B cell (primary cell): ENCODE measurements at regions not wholly inside any gene's neighbourhood (a gene's known extent, or its start where the extent isn't known, plus 50 kb on each side); places are given as distances from the start of the nearest gene placed in this dataset.

Experiments
- ATAC-seq: fragments of 200-7000 bp; cut with Tn5 transposase; one replicate; pipeline ENCODE4 v1.10.0; 2021; ENCODE audit warnings: low read depth, mild to moderate bottlenecking, moderate number of reproducible peaks, moderate library complexity
- CTCF ChIA-PET: fragments of 350-600 bp; sonication (Branson Sonifier 250); formaldehyde crosslinking; loops from one replicate; lab custom pipeline; 2021; ENCODE audit warnings: antibody characterized with exemption, inconsistent platforms; lab: Charles Lee
- POLR2A ChIA-PET: fragments of 350-600 bp; sonication (Branson Sonifier 250); formaldehyde crosslinking; loops from one replicate; lab custom pipeline; 2021; ENCODE audit warnings: antibody characterized with exemption; lab: Charles Lee
- DNase-seq: peaks from one replicate; pipeline ENCODE4 v3.0.0; 2013
- H2AFZ ChIP-seq: 2 replicates; pipeline ENCODE4 v1.6.1; 2012; ENCODE audit warnings: mild to moderate bottlenecking, low read depth, low read length; ENCODE audit not compliant: insufficient read depth, poor library complexity, severe bottlenecking
- H3K27ac ChIP-seq, 2 donors: 1 replicate in 1 of 2; 2 replicates in 1 of 2; pipeline ENCODE4 v1.5.1; 2012 to 2013; ENCODE audit warnings: low read length in 2 of 2, mild to moderate bottlenecking in 2 of 2, moderate library complexity in 1 of 2
- H3K27me3 ChIP-seq, 4 experiments: fragments of 200-600 bp in 1 of 4; sonication (generic) in 1 of 4; replicated peaks in 1 of 4; 1 replicate in 2 of 4; 2 replicates in 2 of 4; pipeline versions ENCODE4 v1.6.1 to v1.7.0; 2013 to 2016; ENCODE audit warnings: low read length in 3 of 4, mild to moderate bottlenecking in 2 of 4, mixed read lengths in 1 of 4, moderate library complexity in 1 of 4; ENCODE audit not compliant: insufficient read depth in 4 of 4, control insufficient read depth in 3 of 4; ENCODE audit errors: control extremely low read depth in 1 of 4
- H3K36me3 ChIP-seq, 2 experiments: replicated peaks in 1 of 2; 1 replicate in 1 of 2; 2 replicates in 1 of 2; pipeline versions ENCODE4 v1.6.1 to v1.7.1; 2013; ENCODE audit warnings: low read length in 1 of 2; ENCODE audit not compliant: insufficient read depth in 2 of 2, control insufficient read depth in 1 of 2; ENCODE audit errors: control extremely low read depth in 1 of 2, extremely low read depth in 1 of 2
- H3K4me1 ChIP-seq, 2 donors: fragments of 200-600 bp in 1 of 2; sonication (generic) in 1 of 2; 1 replicate in 1 of 2; 2 replicates in 1 of 2; pipeline versions ENCODE4 v1.5.1 to v1.6.1; 2013 to 2017; ENCODE audit warnings: low read length in 2 of 2; ENCODE audit not compliant: control insufficient read depth in 2 of 2, insufficient read depth in 2 of 2
- H3K4me2 ChIP-seq: replicated peaks from 2 replicates; pipeline ENCODE3; 2012; ENCODE audit warnings: mild to moderate bottlenecking, low read depth, low read length; ENCODE audit not compliant: poor library complexity, severe bottlenecking
- H3K4me3 ChIP-seq, 5 experiments: fragments of 200-600 bp in 1 of 5; sonication (generic) in 1 of 5; 1 replicate in 3 of 5; 2 replicates in 2 of 5; pipeline versions ENCODE4 v1.5.1 to v1.7.0; 2011 to 2016; ENCODE audit warnings: low read length in 4 of 5, mild to moderate bottlenecking in 4 of 5, low read depth in 2 of 5, control low read depth in 1 of 5, moderate library complexity in 1 of 5; ENCODE audit not compliant: insufficient read depth in 1 of 5; ENCODE audit errors: control extremely low read depth in 1 of 5, extremely low read depth in 1 of 5
- H3K79me2 ChIP-seq: fragments of 200-600 bp; sonication (generic); one replicate; pipeline ENCODE4 v1.6.0; 2016; ENCODE audit warnings: low read length; ENCODE audit not compliant: control insufficient read depth, insufficient read depth
- H3K9ac ChIP-seq: fragments of 200-600 bp; sonication (generic); 2 replicates; pipeline ENCODE4 v1.6.1; 2017; ENCODE audit warnings: mild to moderate bottlenecking, low read length, moderate library complexity
- H3K9me3 ChIP-seq, 3 donors: one replicate each; pipeline versions ENCODE4 v1.6.1 to v1.7.1; 2013; ENCODE audit warnings: low read length in 2 of 3; ENCODE audit not compliant: control insufficient read depth in 2 of 3, insufficient read depth in 1 of 3; ENCODE audit errors: control extremely low read depth in 1 of 3
- H4K20me1 ChIP-seq: 2 replicates; pipeline ENCODE4 v1.6.0; 2012; ENCODE audit warnings: mild to moderate bottlenecking, low read length; ENCODE audit not compliant: insufficient read depth, control insufficient read depth, poor library complexity, severe bottlenecking
- H3K27ac Mint-ChIP-seq: one replicate; pipeline ENCODE4 v1.8.0; 2021; ENCODE audit warnings: mixed read lengths
- H3K27me3 Mint-ChIP-seq: one replicate; pipeline ENCODE4 v1.8.0; 2021; ENCODE audit warnings: mixed read lengths
- H3K4me1 Mint-ChIP-seq: one replicate; pipeline ENCODE4 v1.8.0; 2021; ENCODE audit warnings: mixed read lengths
- H3K4me3 Mint-ChIP-seq: one replicate; pipeline ENCODE4 v1.8.0; 2021; ENCODE audit warnings: mixed read lengths
- H3K9me3 Mint-ChIP-seq: one replicate; pipeline ENCODE4 v1.8.0; 2022; ENCODE audit warnings: mixed read lengths; ENCODE audit not compliant: insufficient read depth
- EZH2 ChIP-seq: IDR thresholded peaks from 2 replicates; pipeline ENCODE4 v1.6.1; 2012; ENCODE audit warnings: borderline replicate concordance, low read depth, mild to moderate bottlenecking, moderate library complexity, low read length; ENCODE audit not compliant: insufficient read depth, poor library complexity, severe bottlenecking
- WGBS: methylation state at CpG from one replicate; pipeline ENCODE4 v1.1.5; 2013; ENCODE audit warnings: missing lambda C conversion rate; ENCODE audit not compliant: insufficient coverage; 5-methylcytosine and 5-hydroxymethylcytosine counted together
- intact Hi-C: fragments of 100-400 bp; cut with micrococcal nuclease; formaldehyde crosslinking; loops from one replicate; pipeline ENCODE4 v1.10.0; 2022
- TF ChIP-seq, protein P1 (sequence below): fragments of 200-600 bp; IDR thresholded peaks from one replicate; pipeline ENCODE4 v1.8.0; 2022; ENCODE audit warnings: antibody characterized with exemption, mild to moderate bottlenecking

- ATAC-seq, result no peak
- peaks cover 0 to 2% (median 0%) of the 10 kb centered on the region in 4 experiments for H3K27me3 ChIP-seq
- H3K9ac ChIP-seq, result no peak overlapping the region
- ChIA-PET POLR2A (no interaction called here), CTCF (no interaction called here)
- H3K9me3 ChIP-seq, result no peaks in the 10 kb centered on the region
- DNase-seq, result no peak
- no peaks in the 10 kb centered on the region for H3K36me3 ChIP-seq
- no peaks in the 10 kb centered on the region for H3K79me2 ChIP-seq
- H3K4me2 ChIP-seq, result no peak overlapping the region
- H3K4me1 ChIP-seq, result no peaks in the 10 kb centered on the region
- Mint-ChIP-seq H3K27me3 (peaks cover 5% of the 10 kb centered on the region), H3K9me3 (peaks cover 2% of the 10 kb centered on the region), H3K4me3 (no peak overlapping the region), H3K4me1 (no peaks in the 10 kb centered on the region), H3K27ac (no peak overlapping the region)
- H3K27ac ChIP-seq, result no peak overlapping the region
- no peak overlapping the region for H3K4me3 ChIP-seq
- WGBS, result 90% methylated on average over 3 of the region's 3 CpGs
- intact Hi-C loops, result no loop called here
- H2AFZ ChIP-seq, result no peak overlapping the region
- TF ChIP-seq, protein P1, sequence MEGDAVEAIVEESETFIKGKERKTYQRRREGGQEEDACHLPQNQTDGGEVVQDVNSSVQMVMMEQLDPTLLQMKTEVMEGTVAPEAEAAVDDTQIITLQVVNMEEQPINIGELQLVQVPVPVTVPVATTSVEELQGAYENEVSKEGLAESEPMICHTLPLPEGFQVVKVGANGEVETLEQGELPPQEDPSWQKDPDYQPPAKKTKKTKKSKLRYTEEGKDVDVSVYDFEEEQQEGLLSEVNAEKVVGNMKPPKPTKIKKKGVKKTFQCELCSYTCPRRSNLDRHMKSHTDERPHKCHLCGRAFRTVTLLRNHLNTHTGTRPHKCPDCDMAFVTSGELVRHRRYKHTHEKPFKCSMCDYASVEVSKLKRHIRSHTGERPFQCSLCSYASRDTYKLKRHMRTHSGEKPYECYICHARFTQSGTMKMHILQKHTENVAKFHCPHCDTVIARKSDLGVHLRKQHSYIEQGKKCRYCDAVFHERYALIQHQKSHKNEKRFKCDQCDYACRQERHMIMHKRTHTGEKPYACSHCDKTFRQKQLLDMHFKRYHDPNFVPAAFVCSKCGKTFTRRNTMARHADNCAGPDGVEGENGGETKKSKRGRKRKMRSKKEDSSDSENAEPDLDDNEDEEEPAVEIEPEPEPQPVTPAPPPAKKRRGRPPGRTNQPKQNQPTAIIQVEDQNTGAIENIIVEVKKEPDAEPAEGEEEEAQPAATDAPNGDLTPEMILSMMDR, result no peak
- no peak for TF ChIP-seq EZH2
- no peaks in the 10 kb centered on the region for H4K20me1 ChIP-seq
These were observed 150.5 kb downstream of the ZNF330 start for GRCh38 chr4:141371206-141371605.

- H2AFZ ChIP-seq, result no peak overlapping the region
These were observed 155.2 kb downstream of the ZNF330 start for GRCh38 chr4:141375855-141376254.

More at GRCh38 chr4:141375855-141376254, 155.2 kb downstream of the ZNF330 start:
- POLR2A ChIA-PET, result no interaction called here
- 20% methylated on average over 1 of the region's 2 CpGs for WGBS
- DNase-seq, result no peak
- Histone ChIP-seq H3K27ac (no peak overlapping the region), H3K9me3 (peaks cover 0 to 8% (median 0%) of the 10 kb centered on the region in 3 donors), H4K20me1 (no peaks in the 10 kb centered on the region), H3K79me2 (no peaks in the 10 kb centered on the region), H3K4me2 (no peak overlapping the region), H3K36me3 (no peaks in the 10 kb centered on the region), H3K27me3 (peaks cover 0 to 3% (median 0%) of the 10 kb centered on the region in 4 experiments), H3K4me1 (no peaks in the 10 kb centered on the region), H3K9ac (no peak overlapping the region), H3K4me3 (no peak overlapping the region)
- CTCF ChIA-PET, result no interaction called here
- no peak for TF ChIP-seq EZH2
- TF ChIP-seq, protein P1, result no peak
- Mint-ChIP-seq H3K27me3 (peaks cover 5% of the 10 kb centered on the region), H3K27ac (no peak overlapping the region), H3K9me3 (no peaks in the 10 kb centered on the region), H3K4me1 (no peaks in the 10 kb centered on the region), H3K4me3 (no peak overlapping the region)
- intact Hi-C loops, result no loop called here
- no peak for ATAC-seq
